ENCODE measurements at regions not wholly inside any gene's neighbourhood (a gene's known extent, or its start where the extent isn't known, plus 50 kb on each side); places are given as distances from the start of the nearest gene placed in this dataset.
A peak's percentile ranks its signal among the peaks of the same experiment; 100 is the strongest.
"Not testable (repeated sequence)": the region's sequence is repeated elsewhere in the genome, so short reads cannot be mapped to it uniquely, and the experiment has no call there.

- no peak for DNase-seq
These were observed 999.3 kb downstream of the VRK1 start for GRCh38 chr14:97796511-97796910.

DNA sequence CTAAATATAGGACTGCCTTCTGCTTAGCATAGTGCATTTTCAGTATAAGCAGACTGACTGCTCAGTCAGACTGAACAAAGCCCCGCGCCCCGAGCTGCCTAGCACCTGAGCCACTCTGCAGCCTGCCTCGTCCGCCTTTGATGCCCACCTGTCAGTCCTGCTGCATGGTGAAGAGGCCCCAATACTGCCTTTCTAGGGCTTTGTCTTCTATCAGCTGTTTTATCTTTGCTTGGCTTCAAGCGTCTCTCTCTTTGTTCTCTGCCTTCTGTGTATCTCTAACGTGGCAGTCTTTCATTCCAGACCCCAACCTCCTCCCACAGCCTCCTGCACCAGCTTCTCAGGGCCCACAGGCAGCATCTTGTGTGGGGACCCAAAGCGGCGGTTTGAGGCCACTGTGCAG, 1001.0 kb downstream of the VRK1 start:
- DNase-seq = no peak

GRCh38 chr14:97802430-97803373, 1005.5 kb downstream of the VRK1 start:
- DNase-seq = peak in 1 of 2 donors; percentile 3

GRCh38 chr14:97804056-97804455, 1006.9 kb downstream of the VRK1 start:
- no peak for DNase-seq

DNA sequence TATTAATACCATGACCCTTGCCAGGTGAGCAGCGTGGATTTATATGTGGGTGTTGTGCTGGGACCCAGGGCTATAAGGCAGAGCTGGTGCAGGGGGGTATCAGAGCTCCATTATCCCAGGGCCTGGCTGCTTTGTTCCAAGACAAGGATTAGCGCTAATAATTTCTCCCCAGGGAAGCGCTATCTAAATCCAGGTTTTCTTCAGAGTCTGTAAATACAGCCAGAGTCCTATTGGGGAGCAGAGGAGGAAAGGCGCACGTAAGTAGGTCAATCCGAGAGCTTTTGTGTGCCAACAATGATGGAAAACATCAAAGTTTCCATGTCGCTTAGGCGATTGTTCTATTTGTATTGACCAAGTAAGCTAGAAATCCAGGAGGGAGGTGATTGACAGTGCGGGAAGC, 1009.7 kb downstream of the VRK1 start:
- no peak for DNase-seq

GRCh38 chr14:97808541-97808940, 1011.4 kb downstream of the VRK1 start:
- DNase-seq = not testable (repeated sequence)

DNA sequence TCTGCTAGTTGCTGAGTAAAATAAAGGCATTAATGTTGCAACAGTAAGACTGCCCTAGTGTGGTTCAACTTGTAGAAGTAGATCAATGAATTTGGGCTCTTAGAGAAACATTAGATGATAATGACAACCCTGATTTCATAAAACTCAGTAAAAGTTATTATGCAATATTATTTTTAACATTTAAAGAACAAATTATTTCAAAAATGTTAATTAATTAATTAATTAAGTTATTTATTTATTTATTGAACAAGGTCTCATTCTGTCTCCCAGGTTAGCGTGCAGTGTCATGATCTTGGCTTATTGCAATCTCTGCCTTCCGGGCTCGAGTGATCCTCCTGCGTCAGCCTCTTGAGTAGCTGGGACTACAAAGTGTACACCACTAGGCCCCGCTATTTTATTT, 1016.4 kb downstream of the VRK1 start:
- no peak for DNase-seq

DNA sequence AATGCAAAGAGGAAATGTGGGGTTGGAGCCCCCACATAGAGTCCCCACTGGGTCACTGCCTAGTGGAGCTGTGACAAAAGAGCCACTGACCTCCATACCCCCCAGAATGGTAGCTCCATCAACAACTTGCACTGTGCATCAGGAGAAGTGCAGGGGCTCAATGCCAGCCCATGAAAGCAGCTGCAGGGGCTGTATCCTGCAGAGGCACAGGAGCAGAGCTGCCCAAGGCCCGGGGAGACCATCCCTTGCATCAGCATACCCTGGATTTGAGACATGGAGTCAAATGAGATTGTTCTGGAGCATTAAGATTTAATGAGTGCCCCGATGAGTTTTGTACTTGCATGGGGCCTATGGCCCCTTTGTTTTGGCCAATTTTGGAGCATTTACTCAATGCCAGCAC, 1023.6 kb downstream of the VRK1 start:
- no peak for DNase-seq

DNA sequence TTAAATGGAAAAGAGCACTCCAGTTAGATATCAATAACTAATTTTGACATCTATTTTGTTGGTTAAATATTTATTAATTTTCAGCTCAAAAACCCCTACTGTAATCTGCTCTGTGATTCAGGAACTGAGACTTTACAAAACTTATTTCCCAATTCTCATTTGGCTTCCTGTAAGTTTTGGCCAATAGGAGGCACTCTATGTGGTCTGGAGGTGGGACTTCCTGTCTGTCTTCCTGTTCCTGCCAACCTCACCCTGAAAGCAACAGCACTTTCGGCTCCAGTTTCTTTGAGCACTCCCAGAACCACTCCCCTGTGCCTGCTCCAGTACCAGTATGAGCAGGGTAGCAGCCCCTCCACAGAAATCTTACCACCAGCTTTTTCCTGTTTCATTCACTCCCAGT, 1027.0 kb downstream of the VRK1 start:
- DNase-seq = no peak

DNA sequence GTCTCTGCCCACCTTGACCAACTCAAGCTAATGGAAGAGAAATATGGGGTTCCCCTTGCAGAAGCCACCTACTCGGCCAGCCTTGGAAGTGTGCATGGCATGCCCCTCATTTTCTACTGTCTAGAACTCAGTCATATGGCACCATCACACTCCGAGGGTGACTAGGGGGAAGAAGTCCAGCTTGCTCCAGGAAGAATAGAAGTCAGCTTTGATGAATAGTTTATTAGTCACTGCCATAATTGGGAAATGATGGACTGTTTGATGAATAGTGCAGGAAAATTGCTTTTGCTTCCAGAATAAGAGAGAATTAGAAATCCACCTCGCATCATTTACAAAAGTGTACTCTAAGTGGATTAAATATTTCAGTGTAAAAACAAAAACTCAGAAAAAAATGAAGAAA, 1030.6 kb downstream of the VRK1 start:
- no peak for DNase-seq

- no peak for DNase-seq
These were observed 1035.6 kb downstream of the VRK1 start for GRCh38 chr14:97832776-97833175.

DNA sequence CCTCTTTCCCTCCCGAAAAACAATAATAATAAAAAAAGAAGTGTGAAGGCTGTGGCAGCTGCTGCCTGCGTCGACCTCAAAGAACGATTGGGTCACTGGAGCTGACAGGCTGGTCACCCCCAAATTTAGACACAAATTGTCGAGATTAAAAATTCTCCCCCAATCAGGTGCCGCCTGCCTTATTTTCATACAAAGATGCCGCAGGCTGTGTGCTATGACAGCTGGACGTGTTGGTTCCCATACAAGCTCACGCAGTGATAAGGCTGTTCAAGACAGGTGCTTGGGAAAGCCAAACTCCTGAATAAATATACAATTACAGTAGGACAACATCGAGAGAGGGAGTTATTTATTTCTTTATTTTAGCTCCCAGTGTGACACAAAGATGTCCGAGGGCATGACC, 1041.8 kb downstream of the VRK1 start:
- no peak for DNase-seq

DNA sequence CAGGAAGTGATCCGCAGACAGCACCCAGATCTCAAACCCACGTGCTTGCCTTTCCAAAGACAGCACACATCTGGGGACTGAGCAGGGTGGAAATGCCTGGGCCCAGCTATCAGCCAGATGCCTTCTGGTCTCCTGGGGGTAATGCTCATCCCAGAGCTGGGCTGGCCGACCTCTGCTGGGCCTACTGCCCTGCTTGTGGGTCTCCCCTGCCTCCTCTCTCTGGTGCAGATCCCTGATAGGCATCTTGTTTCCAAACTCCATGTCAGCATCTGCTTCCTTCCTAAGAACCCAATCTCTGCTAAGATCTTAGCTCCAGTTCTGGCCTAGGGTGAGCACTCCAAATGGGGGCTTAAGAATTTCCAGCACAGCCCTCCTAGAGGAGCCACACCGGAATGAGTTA, 1043.0 kb downstream of the VRK1 start:
- DNase-seq = no peak

GRCh38 chr14:97841762-97842161, 1044.6 kb downstream of the VRK1 start:
- no peak for DNase-seq

DNA sequence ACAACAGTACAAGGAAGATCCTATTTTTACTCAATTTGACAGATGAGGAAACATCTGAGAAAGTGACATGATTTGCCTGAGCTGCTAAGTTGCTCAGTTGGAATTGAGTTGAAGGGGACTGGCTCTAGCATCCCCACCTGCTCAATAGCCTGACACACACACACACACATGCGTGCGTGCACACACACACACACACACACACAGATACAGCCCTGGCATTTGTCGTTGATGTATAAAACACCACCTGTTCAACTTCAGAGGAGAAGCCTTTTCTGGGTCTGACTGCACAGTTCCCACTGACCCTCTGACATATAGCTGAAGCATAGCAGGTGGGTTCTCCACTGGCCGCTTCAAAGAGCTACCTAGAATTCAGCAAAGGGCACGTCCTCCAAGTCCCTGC, 1045.9 kb downstream of the VRK1 start:
- no peak for DNase-seq

- DNase-seq = no peak
These were observed 1046.9 kb downstream of the VRK1 start for GRCh38 chr14:97844042-97844441.

DNA sequence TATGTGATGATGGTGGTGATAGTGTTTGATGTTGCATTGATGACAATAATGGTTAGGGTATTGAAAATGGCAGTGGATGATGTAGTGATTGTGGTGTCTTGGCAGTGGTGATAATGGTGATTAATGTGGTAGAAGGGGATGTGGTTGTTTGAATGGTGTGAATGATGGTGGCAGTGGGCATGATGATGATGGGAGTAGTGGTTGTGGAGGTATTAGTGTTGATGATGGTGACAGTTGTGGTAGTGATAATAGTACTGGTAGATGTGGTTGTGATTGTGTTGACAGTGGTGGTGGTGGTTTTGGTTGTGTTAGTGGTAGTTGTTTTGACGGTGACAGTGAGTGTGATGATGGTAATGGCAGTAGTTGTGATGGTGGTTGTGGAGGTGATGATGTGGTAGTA, 1049.0 kb downstream of the VRK1 start:
- no peak for DNase-seq

GRCh38 chr14:97848317-97848980, 1051.3 kb downstream of the VRK1 start:
- DNase-seq = no peak

DNA sequence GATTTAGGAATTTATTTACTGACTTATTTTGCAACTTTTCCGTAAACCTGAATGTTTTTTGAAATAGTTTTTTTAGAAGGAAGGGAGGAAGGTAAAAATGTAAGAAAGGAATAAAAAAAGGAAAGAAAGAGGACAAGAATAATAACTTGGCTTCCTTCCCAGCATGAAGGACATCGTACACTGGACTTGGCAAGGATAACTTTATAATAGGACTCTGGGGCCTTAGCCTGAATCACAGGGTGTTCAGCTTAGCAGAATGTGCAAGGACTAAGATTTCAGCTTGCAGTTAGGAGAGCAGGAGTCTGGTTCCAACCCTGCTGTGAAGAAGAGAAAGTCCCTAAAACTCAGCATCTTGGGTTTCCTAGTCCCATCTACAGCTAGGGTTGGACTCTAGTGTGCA, 1053.3 kb downstream of the VRK1 start:
- no peak for DNase-seq

DNA sequence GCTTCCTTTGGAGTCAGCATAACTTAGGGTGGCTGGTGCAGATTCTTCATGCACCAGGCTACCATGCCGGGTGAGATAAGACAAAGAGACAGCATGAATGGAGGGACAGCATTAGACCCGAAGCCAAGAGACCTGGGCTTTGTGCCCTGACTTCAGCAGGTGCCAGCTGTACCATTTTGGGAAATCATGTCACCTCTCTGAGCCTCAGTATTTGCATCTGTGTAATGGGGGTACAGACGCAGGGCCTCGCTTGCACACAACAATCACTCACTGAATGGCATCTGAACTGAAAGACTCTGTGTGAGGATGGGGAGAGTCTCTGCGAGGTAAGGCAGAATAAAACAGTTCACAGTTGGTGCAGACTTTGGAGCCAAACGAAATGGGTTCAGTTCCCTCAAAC, 1053.7 kb downstream of the VRK1 start:
- no peak for DNase-seq

DNA sequence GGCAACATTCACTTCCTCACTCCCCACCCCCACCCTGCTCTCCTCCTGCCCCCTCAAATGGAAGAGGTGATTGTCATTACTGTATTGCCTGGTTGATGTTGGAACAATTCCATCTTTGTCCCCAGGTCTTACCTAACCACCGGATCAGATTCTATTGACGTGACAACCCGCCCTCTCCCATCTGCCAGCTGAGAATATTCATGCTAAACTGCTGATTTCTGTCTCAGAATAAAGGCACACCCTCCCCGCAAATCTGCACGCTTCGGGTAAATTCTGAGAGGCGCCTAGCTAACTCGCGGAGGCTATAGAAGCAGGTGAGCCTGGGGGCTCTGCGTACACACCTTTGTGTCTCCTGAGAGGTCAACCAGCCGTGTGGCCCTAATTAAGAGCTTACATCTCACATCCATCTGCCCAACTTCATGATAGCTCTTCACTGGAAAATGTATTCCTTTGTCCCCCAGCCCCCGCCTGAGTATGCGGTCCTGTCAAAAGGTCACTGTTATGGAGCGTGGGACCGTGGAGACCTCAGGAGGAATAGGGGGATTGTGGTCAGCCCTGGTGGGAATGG, 1054.3 kb downstream of the VRK1 start:
- DNase-seq = no peak

GRCh38 chr14:97854918-97855317, 1057.7 kb downstream of the VRK1 start:
- no peak for DNase-seq

DNA sequence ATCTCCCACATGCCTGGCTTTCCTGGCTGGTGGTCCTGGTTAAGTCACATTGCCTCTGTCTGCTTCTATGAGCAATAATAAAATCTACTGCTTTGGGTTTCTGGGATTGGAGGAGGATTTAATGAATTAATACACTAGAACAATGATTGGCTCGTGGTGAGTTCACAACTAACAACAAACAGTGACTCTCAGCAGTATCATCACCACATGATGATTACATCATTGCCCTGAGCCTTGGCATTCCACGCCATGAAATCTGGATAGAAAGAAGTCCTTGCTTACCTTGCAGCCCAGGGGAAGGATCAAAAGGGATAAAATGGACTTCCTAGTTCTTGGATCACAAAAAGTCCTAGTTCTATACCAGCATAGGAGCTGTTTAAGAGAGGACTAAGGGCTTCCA, 1069.0 kb downstream of the VRK1 start:
- no peak for DNase-seq

All from right lung (tissue), 2 donors.